HepG2 (cell line): ENCODE measurements at regions not wholly inside any gene's neighbourhood (a gene's known extent, or its start where the extent isn't known, plus 50 kb on each side); places are given as distances from the start of the nearest gene placed in this dataset.

Source experiments
- ATM ChIP-seq: fragments of 450-650 bp; IDR thresholded peaks from 2 replicates; pipeline ENCODE4 v1.7.1; 2017; ENCODE audit warnings: mild to moderate bottlenecking, borderline replicate concordance
- BCL3 ChIP-seq: sonication (generic); formaldehyde crosslinking; IDR thresholded peaks from 2 replicates; pipeline ENCODE4 v1.5.1; 2020; ENCODE audit warnings: mild to moderate bottlenecking, missing genetic modification reagents, moderate library complexity
- CBFB ChIP-seq: sonication (generic); formaldehyde crosslinking; IDR thresholded peaks from 2 replicates; pipeline ENCODE4 v1.4.0; 2020; ENCODE audit warnings: missing genetic modification reagents
- CHD2 ChIP-seq: IDR thresholded peaks from 2 replicates; pipeline ENCODE4 v1.6.1; 2011; ENCODE audit warnings: low read depth, low read length, improper control_type of control experiment
- DPF2 ChIP-seq: sonication (generic); formaldehyde crosslinking; IDR thresholded peaks from 2 replicates; pipeline ENCODE4 v1.4.0; 2020; ENCODE audit warnings: mild to moderate bottlenecking, low read depth, missing genetic modification reagents, borderline replicate concordance
- ISX ChIP-seq: sonication (generic); formaldehyde crosslinking; conservative IDR thresholded peaks from 2 replicates; pipeline ENCODE4 v1.5.0; 2020; ENCODE audit warnings: missing genetic modification reagents
- MED13 ChIP-seq: sonication (generic); formaldehyde crosslinking; IDR thresholded peaks from 2 replicates; pipeline ENCODE4 v1.5.0; 2020; ENCODE audit warnings: missing genetic modification reagents
- MIXL1 ChIP-seq: IDR thresholded peaks from 2 replicates; pipeline ENCODE4 v1.6.1; 2016
- NFRKB ChIP-seq: fragments of 450-650 bp; IDR thresholded peaks from 2 replicates; pipeline ENCODE4 v1.6.1; 2017
- NR2F1 ChIP-seq, 2 experiments: fragments of 450-650 bp in 1 of 2; formaldehyde crosslinking in 1 of 2; IDR thresholded peaks; 2 replicates each; pipeline versions ENCODE4 v1.5.0 to v1.6.1; 2016 to 2020; ENCODE audit warnings: mild to moderate bottlenecking in 1 of 2, missing compliant biosample characterization in 1 of 2, missing genetic modification reagents in 1 of 2, moderate library complexity in 1 of 2
- PAX8 ChIP-seq: sonication (generic); formaldehyde crosslinking; IDR thresholded peaks from 2 replicates; pipeline ENCODE4 v1.8.0; 2022; ENCODE audit warnings: mild to moderate bottlenecking, missing genetic modification reagents, borderline replicate concordance
- SIX1 ChIP-seq: sonication (generic); formaldehyde crosslinking; IDR thresholded peaks from 2 replicates; pipeline ENCODE4 v1.4.0; 2020; ENCODE audit warnings: missing genetic modification reagents, borderline replicate concordance
- TAF15 ChIP-seq: fragments of 200-400 bp; formaldehyde crosslinking; IDR thresholded peaks from one replicate; pipeline ENCODE4 v1.6.1; 2018; ENCODE audit warnings: mild to moderate bottlenecking, low read depth, low read length; ENCODE audit not compliant: poor library complexity, severe bottlenecking
- TBX2 ChIP-seq: sonication (generic); formaldehyde crosslinking; IDR thresholded peaks from 2 replicates; pipeline ENCODE4 v1.5.0; 2020; ENCODE audit warnings: missing genetic modification reagents, mild to moderate bottlenecking, borderline replicate concordance
- TBX3 ChIP-seq: fragments of 450-650 bp; IDR thresholded peaks from 2 replicates; pipeline ENCODE4 v1.6.1; 2017; ENCODE audit warnings: antibody characterized with exemption, mild to moderate bottlenecking, inconsistent platforms, borderline replicate concordance
- TCF7 ChIP-seq: sonication (generic); IDR thresholded peaks from 2 replicates; pipeline ENCODE4 v1.6.1; 2016; ENCODE audit warnings: antibody characterized with exemption, low read depth
- WIZ ChIP-seq: sonication (generic); formaldehyde crosslinking; IDR thresholded peaks from 2 replicates; pipeline ENCODE4 v1.5.1; 2020; ENCODE audit warnings: mild to moderate bottlenecking, missing genetic modification reagents
- YEATS2 ChIP-seq: sonication (generic); formaldehyde crosslinking; IDR thresholded peaks from 2 replicates; pipeline ENCODE4 v1.4.0; 2020; ENCODE audit warnings: missing genetic modification reagents, borderline replicate concordance
- ZFP62 ChIP-seq: sonication (generic); formaldehyde crosslinking; IDR thresholded peaks from 2 replicates; pipeline ENCODE4 v1.4.0; 2020; ENCODE audit warnings: missing genetic modification reagents
- ZNF121 ChIP-seq: sonication (generic); formaldehyde crosslinking; IDR thresholded peaks from 2 replicates; pipeline ENCODE4 v1.5.0; 2020; ENCODE audit warnings: mild to moderate bottlenecking, missing genetic modification reagents
- ZNF639 ChIP-seq: conservative IDR thresholded peaks from 2 replicates; pipeline ENCODE4 v1.6.1; 2018; ENCODE audit warnings: missing genetic modification reagents
- ZNF749 ChIP-seq: sonication (generic); formaldehyde crosslinking; IDR thresholded peaks from 2 replicates; pipeline ENCODE4 v1.8.0; 2022; ENCODE audit warnings: mild to moderate bottlenecking, missing genetic modification reagents, moderate library complexity, borderline replicate concordance
- ZNF770 ChIP-seq: sonication (generic); formaldehyde crosslinking; IDR thresholded peaks from 2 replicates; pipeline ENCODE4 v1.5.0; 2020; ENCODE audit warnings: mild to moderate bottlenecking, missing genetic modification reagents
- ZNF781 ChIP-seq: sonication (generic); formaldehyde crosslinking; IDR thresholded peaks from 2 replicates; pipeline ENCODE4 v1.5.1; 2020; ENCODE audit warnings: borderline replicate concordance, mild to moderate bottlenecking, missing genetic modification reagents; ENCODE audit errors: not compliant biosample characterization
- ZNF839 ChIP-seq: sonication (generic); formaldehyde crosslinking; IDR thresholded peaks from 2 replicates; pipeline ENCODE4 v1.4.0; 2020; ENCODE audit warnings: missing genetic modification reagents, mild to moderate bottlenecking, borderline replicate concordance

- peak; percentile 73; the same call in 1 of the 2 replicates for TF ChIP-seq CBFB (CRISPR knock-in tag)
- peak; percentile 62; the same call in 1 of the 2 replicates for TF ChIP-seq BCL3 (CRISPR knock-in tag)
- peak; percentile 89 for TF ChIP-seq ZNF781 (CRISPR knock-in tag)
- TF ChIP-seq NR2F1 (CRISPR knock-in tag; IDR thresholded peaks at IDR 0.05): peak; percentile 15 to 47; a peak in 1 of 4 replicates
- TF ChIP-seq DPF2 (CRISPR knock-in tag): peak; percentile 97
- peak; percentile 30; the same call in 1 of the 2 replicates for TF ChIP-seq ZNF749
- 0 out of 2 replicates have a peak, but pooled peaks have one; percentile 7 for TF ChIP-seq MED13 (CRISPR knock-in tag)
- 0 out of 2 replicates have a peak, but pooled peaks have one; percentile 34 for TF ChIP-seq CHD2
- TF ChIP-seq WIZ (CRISPR knock-in tag): peak; percentile 95
- no peak for TF ChIP-seq ZNF121 (CRISPR knock-in tag)
- TF ChIP-seq PAX8 (CRISPR knock-in tag): no peak
- TF ChIP-seq TAF15: no peak
- TF ChIP-seq ZFP62 (CRISPR knock-in tag): no peak
- TF ChIP-seq SIX1 (CRISPR knock-in tag): peak; percentile 65; the same call in 1 of the 2 replicates
- peak; percentile 72; the same call in 1 of the 2 replicates for TF ChIP-seq MIXL1
- no peak for TF ChIP-seq ISX
- 0 out of 2 replicates have a peak, but pooled peaks have one; percentile 36 for TF ChIP-seq ZNF639
- TF ChIP-seq ZNF770 (CRISPR knock-in tag): 0 out of 2 replicates have a peak, but pooled peaks have one; percentile 29
- no peak for TF ChIP-seq NFRKB
- TF ChIP-seq ZNF839: no peak
- TF ChIP-seq TBX2 (CRISPR knock-in tag): peak; percentile 99
- TF ChIP-seq TBX3: peak; percentile 96
- peak; percentile 47; the same call in 1 of the 2 replicates for TF ChIP-seq TCF7
- peak; percentile 26; the same call in 1 of the 2 replicates for TF ChIP-seq YEATS2 (CRISPR knock-in tag)
- TF ChIP-seq ATM: no peak
These were observed 163.5 kb downstream of the UXS1 start (continued) for GRCh38 chr2:106030287-106031268.
